Body of pancreas (tissue), 4 donors: ENCODE measurements at regions not wholly inside any gene's neighbourhood (a gene's known extent, or its start where the extent isn't known, plus 50 kb on each side); places are given as distances from the start of the nearest gene placed in this dataset.

Experiments
- ATAC-seq: fragments of 150-250 bp; one replicate; pipeline ENCODE4 v1.9.1; 2016
- DNase-seq, 4 donors: peaks; one replicate each; pipeline ENCODE4 v3.0.0-alpha.2; 2019
- H3K27ac ChIP-seq, 4 donors: fragments of 200-600 bp; sonication (generic); 1 replicate in 3 of 4; 2 replicates in 1 of 4; pipeline versions ENCODE4 v1.5.1 to v1.6.1; 2016 to 2019; ENCODE audit warnings: mild to moderate bottlenecking in 1 of 4, mixed read lengths in 1 of 4, moderate library complexity in 1 of 4
- H3K27me3 ChIP-seq, 2 donors: fragments of 200-600 bp; sonication (generic); one replicate each; pipeline ENCODE4 v1.6.0; 2016; ENCODE audit warnings: mild to moderate bottlenecking in 1 of 2
- H3K36me3 ChIP-seq, 2 donors: fragments of 200-600 bp; sonication (generic); replicated peaks in 1 of 2; 2 replicates each; pipeline ENCODE4 v1.5.1; 2016; ENCODE audit warnings: low read depth in 2 of 2; ENCODE audit not compliant: insufficient read depth in 1 of 2
- H3K4me1 ChIP-seq: fragments of 200-600 bp; sonication (generic); one replicate; pipeline ENCODE4 v1.6.0; 2016
- H3K4me3 ChIP-seq, 2 donors: fragments of 200-600 bp; sonication (generic); 1 replicate in 1 of 2; 2 replicates in 1 of 2; pipeline ENCODE4 v1.5.1; 2016 to 2019
- H3K9me3 ChIP-seq, 3 donors: fragments of 200-600 bp; sonication (generic); 1 replicate in 2 of 3; 2 replicates in 1 of 3; pipeline ENCODE4 v1.5.1; 2016
- POLR2A ChIP-seq, 3 donors: fragments of 450-650 bp; IDR thresholded peaks; one replicate each; pipeline ENCODE4 v1.6.1; 2016; ENCODE audit warnings: antibody characterized with exemption in 3 of 3, mild to moderate bottlenecking in 2 of 3
- WGBS, 2 donors: methylation state at CpG; one replicate each; pipeline ENCODE4 v1.1.5; 2017; 5-methylcytosine and 5-hydroxymethylcytosine counted together
- intact Hi-C: fragments of 100-400 bp; cut with DNase I; formaldehyde crosslinking; loops from one replicate; pipeline ENCODE4 v1.15.1; 2023
- TF ChIP-seq, protein P1 (sequence below), 7 experiments: fragments of 450-650 bp in 4 of 7; fragments of 200-600 bp in 3 of 7; sonication (generic) in 3 of 7; IDR thresholded peaks; one replicate each; pipeline ENCODE4 v1.5.1; 2016 to 2019; ENCODE audit warnings: antibody characterized with exemption in 7 of 7

DNA sequence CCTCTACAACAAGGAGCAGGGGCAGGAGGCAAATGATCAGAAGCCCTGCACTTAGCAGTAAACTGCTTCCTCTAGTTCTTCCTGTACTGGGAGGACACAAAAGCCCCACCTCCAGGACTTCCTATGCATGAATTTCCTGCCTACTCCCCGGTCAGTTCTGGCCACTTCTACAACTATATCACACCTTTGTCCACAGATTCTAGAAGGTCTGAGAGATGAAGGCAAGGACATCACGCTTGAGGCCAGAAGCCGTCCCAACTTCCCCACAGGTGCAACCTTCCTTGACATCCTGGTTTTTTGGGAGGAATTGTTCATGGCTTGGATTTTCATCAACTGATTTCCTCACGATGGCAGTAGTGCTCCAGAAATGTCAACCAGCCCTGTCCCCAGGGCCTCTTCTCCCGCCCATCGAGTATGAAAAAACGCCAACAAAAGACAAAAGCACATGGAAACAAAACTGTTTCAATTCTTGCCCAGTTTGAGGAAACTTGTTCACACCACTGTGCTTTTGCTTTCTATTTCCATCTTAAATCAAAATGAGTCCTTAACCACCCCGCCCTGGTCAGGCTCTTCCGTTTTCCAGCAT lies 206.5 kb upstream of the STK26 start:
- Histone ChIP-seq H3K4me3 (no peak overlapping the region), H3K27ac (peak overlapping the region in 1 of 4 donors; percentile 50), H3K36me3 (no peaks in the 10 kb centered on the region), H3K27me3 (no peaks in the 10 kb centered on the region), H3K4me1 (no peaks in the 10 kb centered on the region), H3K9me3 (no peaks in the 10 kb centered on the region)
- WGBS, 2 donors = 70 to 80% methylated on average over 6 to 9 of the region's 9 CpGs
- peak in 3 of 4 donors; percentile 46 to 89 (median 88) for DNase-seq
- intact Hi-C loops = no loop called here
- TF ChIP-seq POLR2A (IDR thresholded peaks at IDR 0.05) = no peak
- TF ChIP-seq, protein P1, sequence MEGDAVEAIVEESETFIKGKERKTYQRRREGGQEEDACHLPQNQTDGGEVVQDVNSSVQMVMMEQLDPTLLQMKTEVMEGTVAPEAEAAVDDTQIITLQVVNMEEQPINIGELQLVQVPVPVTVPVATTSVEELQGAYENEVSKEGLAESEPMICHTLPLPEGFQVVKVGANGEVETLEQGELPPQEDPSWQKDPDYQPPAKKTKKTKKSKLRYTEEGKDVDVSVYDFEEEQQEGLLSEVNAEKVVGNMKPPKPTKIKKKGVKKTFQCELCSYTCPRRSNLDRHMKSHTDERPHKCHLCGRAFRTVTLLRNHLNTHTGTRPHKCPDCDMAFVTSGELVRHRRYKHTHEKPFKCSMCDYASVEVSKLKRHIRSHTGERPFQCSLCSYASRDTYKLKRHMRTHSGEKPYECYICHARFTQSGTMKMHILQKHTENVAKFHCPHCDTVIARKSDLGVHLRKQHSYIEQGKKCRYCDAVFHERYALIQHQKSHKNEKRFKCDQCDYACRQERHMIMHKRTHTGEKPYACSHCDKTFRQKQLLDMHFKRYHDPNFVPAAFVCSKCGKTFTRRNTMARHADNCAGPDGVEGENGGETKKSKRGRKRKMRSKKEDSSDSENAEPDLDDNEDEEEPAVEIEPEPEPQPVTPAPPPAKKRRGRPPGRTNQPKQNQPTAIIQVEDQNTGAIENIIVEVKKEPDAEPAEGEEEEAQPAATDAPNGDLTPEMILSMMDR (IDR thresholded peaks at IDR 0.05) = peak in 5 of 7 experiments; percentile 8 to 90 (median 18)
- no peak for ATAC-seq

DNA sequence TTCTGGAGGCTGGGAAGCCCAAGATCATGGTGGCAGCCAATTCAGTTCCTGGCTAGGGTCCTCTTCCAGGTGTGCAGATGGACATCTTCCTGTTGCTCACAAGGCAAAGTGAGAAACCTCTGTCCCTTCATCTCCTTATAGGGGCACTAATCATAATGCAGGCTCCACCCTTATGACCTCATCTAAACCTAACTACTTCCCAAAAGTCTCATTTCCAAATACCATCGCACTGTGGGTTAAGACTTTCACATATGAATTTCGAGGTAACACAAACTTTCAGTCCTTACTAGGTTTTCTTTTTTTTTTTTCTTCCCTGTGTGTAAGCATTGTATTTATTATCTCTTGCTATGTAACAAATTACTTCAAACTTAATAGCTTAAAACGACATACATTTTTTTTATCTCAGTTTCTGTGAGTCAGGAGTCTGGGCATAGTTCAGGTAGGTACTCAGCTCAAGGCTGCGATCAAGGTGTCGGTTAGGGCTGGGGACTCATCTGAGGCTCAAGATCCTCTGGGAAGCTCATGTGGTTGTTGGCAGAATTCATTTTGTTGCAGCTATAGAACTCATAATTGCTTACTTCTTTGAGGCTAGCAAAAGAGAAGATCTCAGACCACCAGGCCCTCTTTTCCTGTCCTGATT lies 204.7 kb upstream of the STK26 start:
- DNase-seq = no peak
- Histone ChIP-seq H3K9me3 (no peaks in the 10 kb centered on the region), H3K27ac (no peak overlapping the region), H3K36me3 (no peaks in the 10 kb centered on the region), H3K27me3 (no peaks in the 10 kb centered on the region), H3K4me3 (no peak overlapping the region), H3K4me1 (no peaks in the 10 kb centered on the region)
- ATAC-seq = no peak
- intact Hi-C loops = no loop called here
- TF ChIP-seq POLR2A (IDR thresholded peaks at IDR 0.05) = no peak
- TF ChIP-seq, protein P1 (IDR thresholded peaks at IDR 0.05) = no peak
- 85% methylated on average over 5 of the region's 5 CpGs for WGBS, 2 donors

DNA sequence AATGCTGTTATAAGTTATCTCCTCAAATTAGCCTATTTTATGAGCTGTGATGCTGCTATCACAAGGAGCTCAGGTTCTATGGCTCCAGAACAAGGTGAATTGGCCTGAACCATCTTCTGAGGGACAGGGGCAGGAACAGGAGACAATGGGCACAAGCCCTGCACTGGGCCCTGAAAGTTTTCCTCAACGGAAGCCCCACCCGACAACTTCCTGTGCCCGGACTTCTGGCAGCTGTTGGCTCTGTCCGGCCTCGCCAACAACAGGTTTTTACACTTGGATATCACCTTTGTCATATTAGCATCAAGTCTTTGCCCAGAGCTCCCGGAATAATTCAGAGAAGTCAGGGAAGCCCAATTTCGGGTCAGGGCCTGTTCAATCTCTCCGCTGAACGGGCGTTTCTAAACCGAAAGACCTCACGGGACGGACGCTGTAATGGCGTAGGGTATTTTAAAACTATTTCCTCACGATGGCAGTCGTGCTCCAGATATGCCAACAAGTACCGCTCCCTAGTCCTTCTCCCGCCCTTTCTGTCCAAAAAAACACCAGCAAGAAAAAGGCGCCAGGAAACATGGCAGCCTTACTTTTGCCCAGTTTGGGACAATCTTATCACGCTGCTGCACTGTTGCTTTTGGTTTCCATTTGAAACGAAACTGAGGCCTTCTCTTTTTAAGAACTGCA lies 201.0 kb upstream of the STK26 start:
- H3K27me3 ChIP-seq = no peaks in the 10 kb centered on the region
- ATAC-seq (no peak), DNase-seq (peak in 2 of 4 donors; percentile 84 to 87)
- peak overlapping the region in 2 of 4 donors; percentile 65 for H3K27ac ChIP-seq
- no peaks in the 10 kb centered on the region for H3K4me1 ChIP-seq
- intact Hi-C loops = no loop called here
- no peak for TF ChIP-seq POLR2A (IDR thresholded peaks at IDR 0.05)
- TF ChIP-seq, protein P1 (IDR thresholded peaks at IDR 0.05) = peak in 3 of 7 experiments; percentile 39 to 83 (median 83)
- H3K36me3 ChIP-seq = no peaks in the 10 kb centered on the region
- no peak overlapping the region for H3K4me3 ChIP-seq
- 85 to 95% methylated on average over 17 of the region's 22 CpGs for WGBS, 2 donors
- no peaks in the 10 kb centered on the region for H3K9me3 ChIP-seq

DNA sequence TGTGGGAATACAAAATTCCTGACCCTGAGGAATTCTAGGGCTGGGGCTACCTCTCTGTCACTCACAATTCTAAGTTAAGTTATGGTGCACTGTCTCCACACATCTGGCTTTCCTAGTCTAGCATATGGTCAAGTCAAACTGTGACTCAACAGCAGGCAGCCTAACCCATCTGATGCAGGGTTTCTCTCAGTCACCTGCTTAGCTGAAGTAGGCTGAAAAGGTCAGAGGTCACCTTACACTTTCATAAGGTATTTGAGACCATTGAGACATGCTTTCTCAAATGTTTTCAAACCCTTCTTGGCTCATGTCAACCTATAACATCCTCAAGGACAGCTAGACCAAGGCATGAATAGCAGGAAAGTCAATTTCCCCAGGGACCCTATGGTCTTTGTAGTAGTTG lies 196.5 kb upstream of the STK26 start:
- Histone ChIP-seq H3K27ac (no peak overlapping the region), H3K4me3 (no peak overlapping the region), H3K4me1 (no peaks in the 10 kb centered on the region), H3K9me3 (no peaks in the 10 kb centered on the region), H3K27me3 (no peaks in the 10 kb centered on the region), H3K36me3 (no peaks in the 10 kb centered on the region)
- intact Hi-C loops = no loop called here
- ATAC-seq = no peak
- TF ChIP-seq, protein P1 (IDR thresholded peaks at IDR 0.05) = no peak
- TF ChIP-seq POLR2A (IDR thresholded peaks at IDR 0.05) = no peak
- no peak for DNase-seq
